OCI-M1 (cell line): ENCODE measurements at regions not wholly inside any gene's neighbourhood (a gene's known extent, or its start where the extent isn't known, plus 50 kb on each side); places are given as distances from the start of the nearest gene placed in this dataset.
A peak's percentile ranks its signal among the peaks of the same experiment; 100 is the strongest.
"Not testable (repeated sequence)": the region's sequence is repeated elsewhere in the genome, so short reads cannot be mapped to it uniquely, and the experiment has no call there.

Experiments used
- DNase-seq: peaks from one replicate; lab custom pipeline; 2025; lab: John Stamatoyannopoulos, UW

GRCh38 chr12:82627799-82628198 lies 58.9 kb upstream of the TMTC2 start:
- peak; percentile 46 for DNase-seq

- DNase-seq = not testable (repeated sequence)
Measured at GRCh38 chr12:82634495-82635258, 52.0 kb upstream of the TMTC2 start.

GRCh38 chr12:82635263-82635662 lies 51.4 kb upstream of the TMTC2 start:
- DNase-seq = no peak
